ENCODE measurements at regions not wholly inside any gene's neighbourhood (a gene's known extent, or its start where the extent isn't known, plus 50 kb on each side); places are given as distances from the start of the nearest gene placed in this dataset.
A peak's percentile ranks its signal among the peaks of the same experiment; 100 is the strongest.
"Not testable (repeated sequence)": the region's sequence is repeated elsewhere in the genome, so short reads cannot be mapped to it uniquely, and the experiment has no call there.

GRCh38 chr5:62093976-62094375, 212.0 kb upstream of the KIF2A start:
- Histone ChIP-seq H2AFZ (ENCODE audit: low read depth, low read length) (no peak overlapping the region), H3K9me3 (ENCODE audit: insufficient read depth, low read length, severe bottlenecking) (no peaks in the 10 kb centered on the region), H3K4me1 (ENCODE audit: insufficient read depth, low read length) (no peaks in the 10 kb centered on the region), H3K36me3 (ENCODE audit: insufficient read depth, low read length) (no peaks in the 10 kb centered on the region), H3K27me3 (ENCODE audit: insufficient read depth, low read length, poor library complexity) (peaks cover 3% of the 10 kb centered on the region), H3K4me3 (ENCODE audit: low read depth in 1 of 2, low read length in 2 of 2) (no peak overlapping the region), H3K27ac (ENCODE audit: low read length) (no peak overlapping the region), H3K9ac (ENCODE audit: low read depth, low read length) (no peak overlapping the region), H4K20me1 (ENCODE audit: insufficient read depth, low read length) (no peaks in the 10 kb centered on the region), H3K79me2 (ENCODE audit: insufficient read depth, low read length) (no peaks in the 10 kb centered on the region), H3K4me2 (ENCODE audit: insufficient read depth, low read length) (peak overlapping the region; percentile 29; the same call in 1 of the 2 replicates)
- TF ChIP-seq CTCF (IDR thresholded peaks at IDR 0.05; ENCODE audit: borderline replicate concordance, extremely low read depth, low read length, poor library complexity, severe bottlenecking) (no peak), EZH2 (IDR thresholded peaks at IDR 0.05; ENCODE audit: borderline replicate concordance, low read depth, low read length, severe bottlenecking) (no peak)
- DNase-seq (no peak), ATAC-seq (ENCODE audit: insufficient read depth, low read depth) (no peak)

- Histone ChIP-seq H3K36me3 (ENCODE audit: insufficient read depth, low read length) (no peaks in the 10 kb centered on the region), H3K27me3 (ENCODE audit: insufficient read depth, low read length, poor library complexity) (peaks cover 3% of the 10 kb centered on the region), H3K4me2 (ENCODE audit: insufficient read depth, low read length) (no peak overlapping the region), H3K27ac (ENCODE audit: low read length) (no peak overlapping the region), H3K9me3 (ENCODE audit: insufficient read depth, low read length, severe bottlenecking) (no peaks in the 10 kb centered on the region), H3K9ac (ENCODE audit: low read depth, low read length) (no peak overlapping the region), H4K20me1 (ENCODE audit: insufficient read depth, low read length) (no peaks in the 10 kb centered on the region), H3K4me3 (ENCODE audit: low read depth in 1 of 2, low read length in 2 of 2) (no peak overlapping the region), H3K79me2 (ENCODE audit: insufficient read depth, low read length) (no peaks in the 10 kb centered on the region), H3K4me1 (ENCODE audit: insufficient read depth, low read length) (no peaks in the 10 kb centered on the region), H2AFZ (ENCODE audit: low read depth, low read length) (no peak overlapping the region)
- DNase-seq, result no peak
- TF ChIP-seq CTCF (IDR thresholded peaks at IDR 0.05; ENCODE audit: borderline replicate concordance, extremely low read depth, low read length, poor library complexity, severe bottlenecking) (no peak), EZH2 (IDR thresholded peaks at IDR 0.05; ENCODE audit: borderline replicate concordance, low read depth, low read length, severe bottlenecking) (no peak)
- ATAC-seq (ENCODE audit: insufficient read depth, low read depth), result no peak
These were observed 208.6 kb upstream of the KIF2A start for GRCh38 chr5:62097361-62097760.

- no peak overlapping the region for H3K4me2 ChIP-seq (ENCODE audit: insufficient read depth, low read length)
- no peak overlapping the region for H3K9ac ChIP-seq (ENCODE audit: low read depth, low read length)
- DNase-seq (no peak), ATAC-seq (ENCODE audit: insufficient read depth, low read depth) (no peak)
- H2AFZ ChIP-seq (ENCODE audit: low read depth, low read length), result no peak overlapping the region
- TF ChIP-seq EZH2 (IDR thresholded peaks at IDR 0.05; ENCODE audit: borderline replicate concordance, low read depth, low read length, severe bottlenecking) (no peak), CTCF (IDR thresholded peaks at IDR 0.05; ENCODE audit: borderline replicate concordance, extremely low read depth, low read length, poor library complexity, severe bottlenecking) (no peak)
- H3K27me3 ChIP-seq (ENCODE audit: insufficient read depth, low read length, poor library complexity), result no peaks in the 10 kb centered on the region
- no peak overlapping the region for H3K27ac ChIP-seq (ENCODE audit: low read length)
- no peaks in the 10 kb centered on the region for H3K4me1 ChIP-seq (ENCODE audit: insufficient read depth, low read length)
- no peaks in the 10 kb centered on the region for H3K9me3 ChIP-seq (ENCODE audit: insufficient read depth, low read length, severe bottlenecking)
- H3K4me3 ChIP-seq (ENCODE audit: low read depth in 1 of 2, low read length in 2 of 2), result no peak overlapping the region
- no peaks in the 10 kb centered on the region for H3K79me2 ChIP-seq (ENCODE audit: insufficient read depth, low read length)
- H3K36me3 ChIP-seq (ENCODE audit: insufficient read depth, low read length), result no peaks in the 10 kb centered on the region
- H4K20me1 ChIP-seq (ENCODE audit: insufficient read depth, low read length), result no peaks in the 10 kb centered on the region
These were observed 205.8 kb upstream of the KIF2A start for GRCh38 chr5:62100201-62100600.

GRCh38 chr5:62103863-62104262, 202.1 kb upstream of the KIF2A start:
- H3K9ac ChIP-seq (ENCODE audit: low read depth, low read length); H2AFZ ChIP-seq (ENCODE audit: low read depth, low read length); DNase-seq; H3K4me2 ChIP-seq (ENCODE audit: insufficient read depth, low read length); H4K20me1 ChIP-seq (ENCODE audit: insufficient read depth, low read length); H3K27ac ChIP-seq (ENCODE audit: low read length); H3K79me2 ChIP-seq (ENCODE audit: insufficient read depth, low read length); ATAC-seq (ENCODE audit: insufficient read depth, low read depth); H3K4me1 ChIP-seq (ENCODE audit: insufficient read depth, low read length); H3K4me3 ChIP-seq (ENCODE audit: low read depth in 1 of 2, low read length in 2 of 2); H3K27me3 ChIP-seq (ENCODE audit: insufficient read depth, low read length, poor library complexity); H3K9me3 ChIP-seq (ENCODE audit: insufficient read depth, low read length, severe bottlenecking); H3K36me3 ChIP-seq (ENCODE audit: insufficient read depth, low read length): not testable (repeated sequence)
